Skeletal muscle cell (primary cell): ENCODE measurements at regions not wholly inside any gene's neighbourhood (a gene's known extent, or its start where the extent isn't known, plus 50 kb on each side); places are given as distances from the start of the nearest gene placed in this dataset.

Experiments used
- DNase-seq: peaks from one replicate; pipeline ENCODE4 v3.0.0-alpha.2; 2010; ENCODE audit warnings: low read depth
- H3K4me3 ChIP-seq: 2 replicates; pipeline ENCODE4 v1.5.1; 2011; ENCODE audit warnings: low read depth, mild to moderate bottlenecking, control low read depth, low read length, moderate library complexity

- H3K4me3 ChIP-seq: no peak overlapping the region
- no peak for DNase-seq
Measured at GRCh38 chr1:55993646-55994318, 585.6 kb downstream of the PLPP3 start.

- no peak overlapping the region for H3K4me3 ChIP-seq
- no peak for DNase-seq
Measured at GRCh38 chr1:55990007-55990406, 589.4 kb downstream of the PLPP3 start.

DNA sequence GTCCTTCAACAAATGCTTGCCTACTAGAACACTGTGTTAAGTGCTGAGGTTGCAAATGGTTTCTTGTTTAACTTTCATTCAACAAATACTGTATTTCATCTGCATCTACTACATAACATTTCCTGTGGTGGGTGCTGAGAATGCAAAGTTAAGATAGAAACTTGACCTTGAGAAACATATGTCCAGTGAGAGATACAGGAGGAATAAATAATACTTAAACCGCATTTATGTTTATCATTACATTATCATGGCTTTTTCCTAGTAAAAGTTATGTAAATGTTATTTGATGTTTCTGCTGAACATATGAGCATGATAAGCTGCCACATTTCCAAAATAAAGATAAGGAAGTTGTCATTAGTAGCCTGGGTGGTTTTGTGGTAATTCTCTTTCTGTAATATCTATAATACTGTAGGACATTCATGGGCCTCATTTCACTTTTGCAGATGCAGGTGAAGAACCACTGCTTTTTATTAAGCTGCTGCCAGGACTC, 590.4 kb downstream of the PLPP3 start:
- no peak for DNase-seq

GRCh38 chr1:55987491-55988249, 591.7 kb downstream of the PLPP3 start:
- H3K4me3 ChIP-seq: no peak overlapping the region
- no peak for DNase-seq

More for the DNA sequence above, 590.4 kb downstream of the PLPP3 start:
- no peak overlapping the region for H3K4me3 ChIP-seq

DNA sequence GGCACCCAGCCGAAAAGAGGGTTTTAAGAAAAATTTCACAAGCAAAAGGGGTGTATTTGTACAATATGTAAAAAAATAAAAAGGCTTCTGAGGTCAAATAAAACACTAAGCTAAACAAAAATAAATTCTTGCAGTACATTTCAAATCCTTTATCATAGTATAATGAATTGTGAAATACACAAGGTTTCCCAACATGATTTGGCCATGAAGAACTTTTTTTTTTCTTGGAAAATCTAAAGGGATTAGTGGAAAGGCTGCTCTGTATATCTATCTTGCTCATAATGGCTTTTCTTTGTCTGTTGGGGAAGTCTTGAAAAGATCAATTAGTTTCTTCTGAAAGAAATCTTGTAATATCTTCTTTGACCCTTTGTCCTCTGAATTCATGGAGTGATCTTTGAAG, 593.4 kb downstream of the PLPP3 start:
- no peak for DNase-seq
- H3K4me3 ChIP-seq: no peak overlapping the region

DNA sequence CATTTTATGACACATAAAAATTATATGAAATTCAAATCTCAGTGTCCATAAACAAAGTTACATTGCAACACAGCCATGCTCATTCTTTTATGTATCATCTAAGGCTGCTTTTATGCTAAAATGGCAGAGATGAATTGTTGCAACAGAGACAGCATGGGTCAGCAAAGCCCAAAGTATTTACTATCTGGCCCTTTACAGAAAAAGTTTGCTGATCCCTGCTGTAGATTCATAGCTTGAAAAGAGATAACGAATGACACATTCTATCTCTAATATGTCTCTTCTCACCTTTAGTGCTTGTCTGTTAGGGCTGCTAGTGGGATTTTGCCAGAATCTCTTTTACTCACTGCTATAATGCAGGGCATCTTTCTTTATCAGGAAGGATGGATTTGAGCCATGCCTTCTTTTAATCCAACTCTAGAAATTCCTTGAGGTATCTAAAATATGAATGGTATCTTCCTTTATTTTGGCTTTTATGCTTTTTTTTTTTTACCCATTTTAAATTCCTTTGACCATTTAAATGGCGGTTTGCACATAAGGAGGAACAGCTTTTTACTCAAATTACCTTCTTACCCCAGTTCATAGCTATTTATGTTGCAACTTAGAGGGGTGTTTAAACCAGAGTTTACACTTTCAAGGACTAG, 598.2 kb downstream of the PLPP3 start:
- DNase-seq: no peak

DNA sequence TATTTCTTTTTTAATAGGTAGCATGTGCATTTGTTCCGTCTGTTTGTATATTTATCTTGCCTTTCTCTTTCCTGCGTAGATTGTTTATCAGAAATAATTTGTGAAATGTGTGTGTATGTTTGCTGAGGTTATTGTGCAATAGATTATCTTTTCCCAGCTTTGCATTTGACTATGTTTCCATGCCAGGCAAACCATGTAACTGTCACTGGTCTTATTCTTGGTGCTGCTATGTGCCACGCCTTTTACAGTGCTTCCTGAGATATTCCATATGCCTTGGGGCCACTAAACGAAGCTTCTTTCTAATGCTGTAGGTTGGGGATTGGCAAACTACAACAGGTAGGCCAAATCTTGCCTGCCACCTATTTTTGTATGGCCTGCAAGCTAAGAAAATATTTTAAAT, 598.8 kb downstream of the PLPP3 start:
- no peak for DNase-seq
- no peak overlapping the region for H3K4me3 ChIP-seq

More for the DNA sequence above, 598.2 kb downstream of the PLPP3 start:
- H3K4me3 ChIP-seq: no peak overlapping the region

GRCh38 chr1:55974714-55975441, 604.5 kb downstream of the PLPP3 start:
- no peak overlapping the region for H3K4me3 ChIP-seq
- DNase-seq: no peak

- DNase-seq: no peak
- no peak overlapping the region for H3K4me3 ChIP-seq
Measured at GRCh38 chr1:55970526-55971110, 608.7 kb downstream of the PLPP3 start.

GRCh38 chr1:55969322-55969721, 610.0 kb downstream of the PLPP3 start:
- DNase-seq: no peak
- no peak overlapping the region for H3K4me3 ChIP-seq

GRCh38 chr1:55968661-55969060, 610.7 kb downstream of the PLPP3 start:
- no peak overlapping the region for H3K4me3 ChIP-seq
- DNase-seq: no peak

DNA sequence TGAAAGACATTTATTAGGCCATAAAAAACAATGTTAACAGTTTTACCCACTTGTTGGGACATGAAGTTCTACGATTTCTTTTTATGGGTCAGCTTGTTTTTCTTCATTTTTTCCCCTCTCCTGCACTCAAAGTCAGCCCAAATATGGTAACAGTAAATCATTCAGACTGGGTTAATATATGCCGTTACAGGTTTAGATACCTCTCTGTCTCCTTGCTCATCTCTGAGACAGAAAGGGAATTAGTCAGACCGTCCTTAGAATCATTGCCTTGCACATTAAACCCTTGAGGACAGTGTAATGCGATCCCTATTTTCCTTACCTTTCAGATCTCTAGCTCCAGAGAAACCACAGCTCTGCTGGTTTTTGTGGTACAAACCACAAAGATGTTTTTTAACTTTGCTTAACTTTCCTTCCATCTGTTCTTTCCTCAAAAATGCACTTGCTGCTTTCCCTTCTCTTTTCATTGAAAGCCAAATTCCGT, 613.3 kb downstream of the PLPP3 start:
- peak; percentile 39 for DNase-seq
- H3K4me3 ChIP-seq: no peak overlapping the region

DNA sequence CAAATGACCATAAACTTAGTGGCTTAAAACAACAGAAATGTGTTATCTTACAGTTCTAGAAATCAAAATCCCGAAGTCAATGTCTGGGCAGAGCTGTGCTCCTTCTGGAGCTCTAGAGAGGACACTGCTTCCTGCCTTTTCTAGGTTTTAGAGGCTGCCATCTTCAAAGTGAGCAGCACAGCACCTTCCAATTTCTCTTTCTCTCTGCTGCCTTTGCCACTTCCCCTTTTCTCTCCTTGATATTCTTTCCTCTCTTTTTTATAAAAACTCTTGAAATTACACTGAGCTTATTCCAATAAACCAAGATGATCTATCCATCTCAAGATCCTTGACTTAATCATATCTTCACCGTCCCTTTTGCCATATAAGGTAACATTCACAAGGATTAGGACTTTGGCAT, 616.9 kb downstream of the PLPP3 start:
- no peak overlapping the region for H3K4me3 ChIP-seq
- DNase-seq: no peak

DNA sequence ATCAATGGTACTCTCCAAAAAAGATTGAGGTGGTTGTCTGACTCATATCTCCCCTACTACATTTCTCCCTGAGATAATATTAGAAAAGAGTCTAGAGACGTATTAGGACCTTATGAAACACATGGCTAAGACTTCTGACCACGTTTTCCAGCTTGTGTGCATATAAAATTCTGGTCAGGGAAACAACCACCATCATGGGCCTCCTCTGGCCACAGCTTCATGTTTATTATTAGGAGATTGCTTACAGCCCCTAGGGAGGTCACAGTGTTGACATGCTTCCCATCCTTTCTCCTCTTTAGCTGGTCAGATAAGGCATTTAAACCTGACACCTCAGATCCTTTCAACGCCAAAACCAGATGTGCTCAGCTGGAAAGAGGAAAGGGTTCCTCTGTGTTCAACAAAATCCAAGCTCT, 620.2 kb downstream of the PLPP3 start:
- H3K4me3 ChIP-seq: no peak overlapping the region
- DNase-seq: no peak

DNA sequence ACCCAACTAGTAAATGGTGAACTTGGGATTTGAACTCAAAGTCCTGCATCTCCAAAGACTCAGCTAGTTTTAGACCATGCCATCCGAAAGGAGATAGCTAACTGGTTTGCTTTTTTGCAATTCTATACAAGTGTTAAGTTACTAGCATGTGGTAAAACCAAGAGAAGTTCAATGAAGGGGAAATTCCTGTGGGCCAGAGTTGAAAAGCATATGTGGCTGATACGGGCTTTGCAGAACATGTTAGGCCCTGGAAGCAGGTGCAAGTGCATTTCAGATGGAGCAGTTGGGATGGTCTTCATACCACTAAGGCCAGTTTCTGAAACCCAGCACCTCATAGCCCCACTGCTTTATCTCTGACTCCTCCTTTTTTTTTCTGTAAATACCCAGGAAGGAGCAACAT, 620.9 kb downstream of the PLPP3 start:
- no peak for DNase-seq
- no peak overlapping the region for H3K4me3 ChIP-seq

GRCh38 chr1:55957276-55957675, 622.1 kb downstream of the PLPP3 start:
- DNase-seq: no peak
- no peak overlapping the region for H3K4me3 ChIP-seq

DNA sequence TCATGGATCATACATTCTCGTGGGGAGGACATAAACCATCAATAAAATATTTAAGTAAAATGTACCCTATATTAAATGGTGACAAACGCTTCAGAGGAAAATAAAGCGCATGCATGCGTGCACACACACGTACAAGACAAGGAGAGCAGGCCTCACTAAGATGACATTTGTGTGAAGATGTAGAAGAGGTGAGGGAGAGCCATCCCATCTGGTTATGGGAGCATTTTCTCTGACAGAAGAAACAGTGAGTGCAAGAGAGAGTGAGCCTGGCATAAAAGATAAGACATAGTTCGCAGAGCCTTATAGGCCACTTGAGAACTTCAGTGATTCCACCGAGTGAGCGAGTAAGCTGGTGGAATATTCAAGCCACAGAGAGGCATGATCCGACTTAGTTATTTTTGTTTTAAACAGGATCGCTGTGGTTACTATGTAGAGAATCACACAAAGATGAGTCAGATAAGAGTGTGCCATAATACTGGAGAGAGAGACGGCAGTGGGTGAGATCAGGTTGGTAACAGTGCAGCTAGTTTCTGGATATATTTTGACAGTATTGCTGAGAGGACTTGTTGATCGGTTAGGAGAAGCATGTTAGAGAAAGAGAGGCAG, 624.2 kb downstream of the PLPP3 start:
- DNase-seq: no peak

DNA sequence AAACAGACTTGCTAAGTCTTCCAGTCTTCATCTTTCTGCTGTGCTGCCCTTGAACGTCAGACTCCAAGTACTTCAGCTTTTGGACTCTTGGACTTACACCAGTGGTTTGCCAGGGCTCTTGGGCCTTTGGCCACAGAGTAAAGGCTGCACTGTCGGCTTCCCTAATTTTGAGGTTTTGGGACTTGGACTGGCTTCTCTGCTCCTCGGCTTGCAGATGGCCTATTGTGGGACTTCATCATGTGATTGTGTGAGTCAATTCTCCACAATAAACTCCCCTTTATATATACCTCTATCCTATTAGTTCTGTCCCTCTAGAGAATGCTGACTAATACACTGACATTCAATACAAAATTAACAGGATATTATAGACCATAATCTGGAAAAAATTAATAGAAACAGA, 628.1 kb downstream of the PLPP3 start:
- no peak overlapping the region for H3K4me3 ChIP-seq
- no peak for DNase-seq

More for the DNA sequence above, 624.2 kb downstream of the PLPP3 start:
- no peak overlapping the region for H3K4me3 ChIP-seq

DNA sequence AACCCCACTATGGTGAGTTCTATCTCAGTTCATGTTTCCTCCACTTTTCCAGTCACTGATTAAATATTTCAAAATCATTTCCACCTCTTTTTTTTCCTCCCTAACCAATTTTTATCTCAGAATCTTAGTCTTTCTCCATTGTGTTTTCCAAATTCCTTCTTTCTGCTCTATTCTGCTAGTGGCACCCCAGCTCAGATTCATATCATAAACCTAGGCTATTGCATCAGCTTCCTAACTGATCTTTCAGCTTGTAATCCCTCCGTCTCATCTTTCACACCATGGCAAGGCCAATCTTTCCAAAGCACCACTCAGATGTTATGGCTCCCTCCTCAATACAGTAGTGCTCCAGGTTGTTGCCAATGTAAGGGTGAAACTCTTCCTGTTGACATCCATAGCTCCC, 631.9 kb downstream of the PLPP3 start:
- no peak for DNase-seq
- H3K4me3 ChIP-seq: no peak overlapping the region
